ENCODE measurements at regions not wholly inside any gene's neighbourhood (a gene's known extent, or its start where the extent isn't known, plus 50 kb on each side); places are given as distances from the start of the nearest gene placed in this dataset.

DNA sequence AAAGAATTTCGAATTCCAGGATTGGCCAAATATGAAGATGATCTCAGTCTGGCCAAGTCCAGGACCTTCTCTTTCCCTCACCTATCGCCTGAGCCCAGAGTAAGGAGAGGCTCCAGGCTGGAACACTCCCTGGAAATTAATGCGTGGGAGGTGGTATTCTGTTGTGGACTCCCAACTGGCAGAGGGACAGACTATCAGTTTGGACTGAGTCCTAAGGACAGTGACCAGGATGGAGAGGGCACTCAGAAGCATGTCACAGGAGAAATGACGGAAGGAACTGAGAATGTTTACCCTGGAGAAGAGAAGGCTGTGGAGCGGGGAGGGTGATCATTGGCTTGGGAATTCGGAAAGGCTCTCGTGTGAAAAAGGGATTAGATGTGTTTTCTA lies 84.4 kb downstream of the RPL27A start:
- Histone ChIP-seq H3K79me2 (peaks cover 33% of the 10 kb centered on the region), H3K27ac (no peak overlapping the region), H4K20me1 (ENCODE audit: insufficient read depth, poor library complexity, severe bottlenecking) (no peaks in the 10 kb centered on the region), H3K36me3 (replicated peaks; ENCODE audit: insufficient read depth, low read depth) (no peaks in the 10 kb centered on the region), H3K9me3 (ENCODE audit: low read depth) (no peaks in the 10 kb centered on the region), H2AFZ (no peak overlapping the region), H3K27me3 (no peaks in the 10 kb centered on the region), H3K4me2 (no peak overlapping the region), H3K4me3 (no peak overlapping the region), H3K4me1 (ENCODE audit: insufficient read depth) (peaks cover 12% of the 10 kb centered on the region), H3K9me2 (replicated peaks; ENCODE audit: insufficient read depth) (no peaks in the 10 kb centered on the region)
- 95% methylated on average over 7 of the region's 7 CpGs for WGBS (ENCODE audit: low lambda C conversion rate, missing lambda C conversion rate)
- no peak for TF ChIP-seq CTCF (IDR thresholded peaks at IDR 0.05; ENCODE audit: poor library complexity)
- no peak for TF ChIP-seq EZH2phosphoT487 (IDR thresholded peaks at IDR 0.05; ENCODE audit: low read depth, severe bottlenecking, unreplicated experiment)
- TF ChIP-seq EZH2 (IDR thresholded peaks at IDR 0.05; ENCODE audit: borderline replicate concordance): no peak
- no peak for DNase-seq (ENCODE audit: low spot score)

DNA sequence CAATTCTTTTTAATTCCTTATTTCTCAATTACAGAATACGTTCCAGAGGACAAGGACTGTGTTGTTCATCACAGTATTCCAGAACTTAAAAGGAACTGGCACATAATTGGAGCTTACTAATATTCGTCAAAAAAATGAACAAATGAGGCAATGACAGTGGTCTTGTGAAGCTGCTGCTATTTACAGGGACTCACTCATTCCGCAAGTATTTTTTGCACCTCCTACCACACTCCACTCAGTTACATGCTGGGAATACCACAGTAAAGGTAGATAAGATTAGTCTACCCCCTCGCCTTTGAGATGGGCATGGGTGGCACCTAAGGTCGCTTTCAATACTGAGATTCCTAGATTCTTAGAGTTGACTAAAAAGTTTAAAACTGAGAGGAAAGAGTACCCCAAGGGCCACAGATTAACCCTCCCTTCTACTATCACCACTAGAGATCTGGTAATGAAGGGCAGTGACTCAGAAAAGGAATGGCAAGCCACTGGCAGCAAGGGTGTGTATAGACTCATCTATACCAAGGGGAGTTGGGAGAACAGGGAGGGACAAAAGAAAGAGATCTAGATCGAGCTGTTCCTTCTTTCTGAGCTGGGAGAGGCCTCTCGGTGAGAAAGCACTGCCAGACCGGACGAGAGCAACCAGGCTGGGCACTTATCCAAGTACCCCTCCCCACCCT lies 85.0 kb downstream of the RPL27A start:
- Histone ChIP-seq H3K79me2 (peaks cover 29% of the 10 kb centered on the region), H3K9me2 (replicated peaks; ENCODE audit: insufficient read depth) (no peaks in the 10 kb centered on the region), H3K4me2 (no peak overlapping the region), H3K27ac (peak overlapping the region; percentile 31), H3K4me3 (no peak overlapping the region), H3K9me3 (ENCODE audit: low read depth) (no peaks in the 10 kb centered on the region), H4K20me1 (ENCODE audit: insufficient read depth, poor library complexity, severe bottlenecking) (no peaks in the 10 kb centered on the region), H2AFZ (no peak overlapping the region), H3K27me3 (no peaks in the 10 kb centered on the region), H3K36me3 (replicated peaks; ENCODE audit: insufficient read depth, low read depth) (no peaks in the 10 kb centered on the region), H3K4me1 (ENCODE audit: insufficient read depth) (peaks cover 12% of the 10 kb centered on the region)
- no peak for DNase-seq (ENCODE audit: low spot score)
- 87% methylated on average over 9 of the region's 9 CpGs for WGBS (ENCODE audit: low lambda C conversion rate, missing lambda C conversion rate)
- TF ChIP-seq CTCF (IDR thresholded peaks at IDR 0.05; ENCODE audit: poor library complexity) (no peak), EZH2 (IDR thresholded peaks at IDR 0.05; ENCODE audit: borderline replicate concordance) (no peak), EZH2phosphoT487 (IDR thresholded peaks at IDR 0.05; ENCODE audit: low read depth, severe bottlenecking, unreplicated experiment) (no peak)

DNA sequence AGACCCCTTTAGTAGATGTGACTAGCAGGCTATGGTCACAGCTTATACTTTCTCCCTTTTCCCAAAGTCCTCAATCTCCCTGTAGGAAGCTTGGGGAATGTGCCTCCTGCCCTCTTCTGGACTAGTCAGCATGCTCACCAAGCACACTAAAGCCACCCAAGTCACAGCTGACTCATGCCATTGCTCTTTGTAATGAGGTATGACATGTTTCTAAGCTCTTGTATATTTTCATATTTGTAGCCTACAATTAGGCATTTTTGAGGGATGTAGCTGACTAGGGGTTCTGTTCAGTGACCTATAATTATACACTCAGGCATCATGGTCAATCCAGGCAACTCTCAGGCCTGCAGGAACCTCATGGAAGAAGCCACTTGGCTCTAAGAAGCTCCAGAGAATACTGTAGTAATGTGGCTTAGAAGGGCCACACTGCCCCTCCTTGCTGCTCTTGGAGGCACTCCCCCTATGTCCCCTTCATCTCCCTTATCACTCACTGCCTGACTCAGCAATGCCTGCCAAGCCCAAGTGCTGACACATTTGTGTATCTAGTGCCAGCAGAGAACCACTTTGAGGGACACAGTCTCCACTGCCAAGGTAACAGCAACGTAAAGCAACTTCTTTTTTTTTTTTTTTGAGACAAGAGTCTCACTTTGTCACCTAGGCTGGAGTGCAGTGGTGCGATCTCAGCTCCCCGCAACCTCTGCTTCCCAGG lies 86.2 kb downstream of the RPL27A start:
- WGBS (ENCODE audit: low lambda C conversion rate, missing lambda C conversion rate): 91% methylated on average over 3 of the region's 3 CpGs
- Histone ChIP-seq H4K20me1 (ENCODE audit: insufficient read depth, poor library complexity, severe bottlenecking) (no peaks in the 10 kb centered on the region), H3K79me2 (peaks cover 28% of the 10 kb centered on the region)

More for the DNA sequence above, 86.2 kb downstream of the RPL27A start:
- Histone ChIP-seq H3K27ac (peak overlapping the region; percentile 66), H3K9me3 (ENCODE audit: low read depth) (no peaks in the 10 kb centered on the region), H3K9me2 (replicated peaks; ENCODE audit: insufficient read depth) (no peaks in the 10 kb centered on the region), H3K27me3 (no peaks in the 10 kb centered on the region), H3K4me1 (ENCODE audit: insufficient read depth) (peaks cover 15% of the 10 kb centered on the region), H3K4me2 (no peak overlapping the region), H3K4me3 (no peak overlapping the region), H3K36me3 (replicated peaks; ENCODE audit: insufficient read depth, low read depth) (no peaks in the 10 kb centered on the region), H2AFZ (no peak overlapping the region)
- peak; percentile 37 for TF ChIP-seq CTCF (IDR thresholded peaks at IDR 0.05; ENCODE audit: poor library complexity)
- no peak for TF ChIP-seq EZH2phosphoT487 (IDR thresholded peaks at IDR 0.05; ENCODE audit: low read depth, severe bottlenecking, unreplicated experiment)
- no peak for TF ChIP-seq EZH2 (IDR thresholded peaks at IDR 0.05; ENCODE audit: borderline replicate concordance)
- peak; percentile 59 for DNase-seq (ENCODE audit: low spot score)

All from hepatocyte (in vitro differentiated cells).